ENCODE measurements at regions not wholly inside any gene's neighbourhood (a gene's known extent, or its start where the extent isn't known, plus 50 kb on each side); places are given as distances from the start of the nearest gene placed in this dataset.

- TF ChIP-seq EP300 (IDR thresholded peaks at IDR 0.05) = no peak
- TF ChIP-seq, protein P1, sequence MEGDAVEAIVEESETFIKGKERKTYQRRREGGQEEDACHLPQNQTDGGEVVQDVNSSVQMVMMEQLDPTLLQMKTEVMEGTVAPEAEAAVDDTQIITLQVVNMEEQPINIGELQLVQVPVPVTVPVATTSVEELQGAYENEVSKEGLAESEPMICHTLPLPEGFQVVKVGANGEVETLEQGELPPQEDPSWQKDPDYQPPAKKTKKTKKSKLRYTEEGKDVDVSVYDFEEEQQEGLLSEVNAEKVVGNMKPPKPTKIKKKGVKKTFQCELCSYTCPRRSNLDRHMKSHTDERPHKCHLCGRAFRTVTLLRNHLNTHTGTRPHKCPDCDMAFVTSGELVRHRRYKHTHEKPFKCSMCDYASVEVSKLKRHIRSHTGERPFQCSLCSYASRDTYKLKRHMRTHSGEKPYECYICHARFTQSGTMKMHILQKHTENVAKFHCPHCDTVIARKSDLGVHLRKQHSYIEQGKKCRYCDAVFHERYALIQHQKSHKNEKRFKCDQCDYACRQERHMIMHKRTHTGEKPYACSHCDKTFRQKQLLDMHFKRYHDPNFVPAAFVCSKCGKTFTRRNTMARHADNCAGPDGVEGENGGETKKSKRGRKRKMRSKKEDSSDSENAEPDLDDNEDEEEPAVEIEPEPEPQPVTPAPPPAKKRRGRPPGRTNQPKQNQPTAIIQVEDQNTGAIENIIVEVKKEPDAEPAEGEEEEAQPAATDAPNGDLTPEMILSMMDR (IDR thresholded peaks at IDR 0.05) = no peak
Measured at GRCh38 chr1:177848577-177848976, 121.3 kb downstream of the SEC16B start.
